MM.1S (cell line): ENCODE measurements at regions not wholly inside any gene's neighbourhood (a gene's known extent, or its start where the extent isn't known, plus 50 kb on each side); places are given as distances from the start of the nearest gene placed in this dataset.

ENCODE experiments used
- DNase-seq: peaks from one replicate; pipeline ENCODE4 v3.0.0-alpha.2; 2015
- H2AFZ ChIP-seq: fragments of 300-600 bp; sonication (generic); 2 replicates; pipeline ENCODE4 v1.6.0; 2016; ENCODE audit warnings: antibody characterized with exemption, low read length
- H3F3A ChIP-seq: fragments of 300-600 bp; sonication (generic); 2 replicates; pipeline ENCODE4 v1.6.1; 2016; ENCODE audit warnings: mild to moderate bottlenecking, antibody characterized with exemption, low read length, moderate library complexity, mixed read lengths; ENCODE audit not compliant: insufficient read depth
- H3K27ac ChIP-seq: fragments of 300-600 bp; sonication (generic); 2 replicates; pipeline ENCODE4 v1.5.1; 2016; ENCODE audit warnings: mild to moderate bottlenecking, low read length
- H3K27me3 ChIP-seq: fragments of 300-600 bp; sonication (generic); replicated peaks from 2 replicates; pipeline ENCODE4 v1.6.0; 2016; ENCODE audit warnings: low read length; ENCODE audit not compliant: insufficient read depth
- H3K36me3 ChIP-seq: fragments of 300-600 bp; sonication (generic); replicated peaks from 2 replicates; pipeline ENCODE4 v1.6.1; 2016; ENCODE audit warnings: mild to moderate bottlenecking, low read length, mixed read lengths; ENCODE audit not compliant: insufficient read depth
- H3K4me1 ChIP-seq: fragments of 300-600 bp; sonication (generic); 2 replicates; pipeline ENCODE4 v1.6.1; 2016; ENCODE audit warnings: low read length, mixed read lengths
- H3K4me2 ChIP-seq: fragments of 300-600 bp; sonication (generic); 2 replicates; pipeline ENCODE4 v1.6.0; 2016; ENCODE audit warnings: low read depth, low read length
- H3K4me3 ChIP-seq: fragments of 300-600 bp; sonication (generic); 2 replicates; pipeline ENCODE4 v1.5.1; 2016; ENCODE audit warnings: low read length, mixed read lengths
- H3K79me2 ChIP-seq: fragments of 300-600 bp; sonication (generic); 2 replicates; pipeline ENCODE4 v1.6.1; 2016; ENCODE audit warnings: mixed run types, low read length, mixed read lengths
- H3K9ac ChIP-seq: fragments of 300-600 bp; sonication (generic); 2 replicates; pipeline ENCODE4 v1.6.1; 2016; ENCODE audit warnings: low read length, mixed read lengths
- H3K9me2 ChIP-seq: fragments of 300-600 bp; sonication (generic); replicated peaks from 2 replicates; pipeline ENCODE4 v1.6.1; 2016; ENCODE audit warnings: mild to moderate bottlenecking, low read length, mixed read lengths; ENCODE audit not compliant: insufficient read depth
- H3K9me3 ChIP-seq: fragments of 300-600 bp; sonication (generic); replicated peaks from 2 replicates; pipeline ENCODE4 v1.6.1; 2016; ENCODE audit warnings: mild to moderate bottlenecking, low read length, mixed read lengths; ENCODE audit not compliant: insufficient read depth
- H4K20me1 ChIP-seq: fragments of 300-600 bp; sonication (generic); 2 replicates; pipeline ENCODE4 v1.6.1; 2016; ENCODE audit warnings: mild to moderate bottlenecking, low read length, moderate library complexity, mixed read lengths; ENCODE audit not compliant: insufficient read depth
- EZH2 ChIP-seq: fragments of 300-600 bp; sonication (generic); optimal IDR thresholded peaks from 2 replicates; pipeline ENCODE3; 2017; ENCODE audit warnings: low read depth, mild to moderate bottlenecking, antibody characterized with exemption, low read length, mixed read lengths
- EZH2phosphoT487 ChIP-seq: fragments of 300-600 bp; sonication (generic); IDR thresholded peaks from 2 replicates; pipeline ENCODE4 v1.6.1; 2018; ENCODE audit warnings: antibody characterized with exemption, low read length
- TF ChIP-seq, protein P1 (sequence below): fragments of 300-600 bp; sonication (generic); IDR thresholded peaks from 2 replicates; pipeline ENCODE4 v1.5.1; 2016; ENCODE audit warnings: antibody characterized with exemption, low read length, mixed read lengths

DNA sequence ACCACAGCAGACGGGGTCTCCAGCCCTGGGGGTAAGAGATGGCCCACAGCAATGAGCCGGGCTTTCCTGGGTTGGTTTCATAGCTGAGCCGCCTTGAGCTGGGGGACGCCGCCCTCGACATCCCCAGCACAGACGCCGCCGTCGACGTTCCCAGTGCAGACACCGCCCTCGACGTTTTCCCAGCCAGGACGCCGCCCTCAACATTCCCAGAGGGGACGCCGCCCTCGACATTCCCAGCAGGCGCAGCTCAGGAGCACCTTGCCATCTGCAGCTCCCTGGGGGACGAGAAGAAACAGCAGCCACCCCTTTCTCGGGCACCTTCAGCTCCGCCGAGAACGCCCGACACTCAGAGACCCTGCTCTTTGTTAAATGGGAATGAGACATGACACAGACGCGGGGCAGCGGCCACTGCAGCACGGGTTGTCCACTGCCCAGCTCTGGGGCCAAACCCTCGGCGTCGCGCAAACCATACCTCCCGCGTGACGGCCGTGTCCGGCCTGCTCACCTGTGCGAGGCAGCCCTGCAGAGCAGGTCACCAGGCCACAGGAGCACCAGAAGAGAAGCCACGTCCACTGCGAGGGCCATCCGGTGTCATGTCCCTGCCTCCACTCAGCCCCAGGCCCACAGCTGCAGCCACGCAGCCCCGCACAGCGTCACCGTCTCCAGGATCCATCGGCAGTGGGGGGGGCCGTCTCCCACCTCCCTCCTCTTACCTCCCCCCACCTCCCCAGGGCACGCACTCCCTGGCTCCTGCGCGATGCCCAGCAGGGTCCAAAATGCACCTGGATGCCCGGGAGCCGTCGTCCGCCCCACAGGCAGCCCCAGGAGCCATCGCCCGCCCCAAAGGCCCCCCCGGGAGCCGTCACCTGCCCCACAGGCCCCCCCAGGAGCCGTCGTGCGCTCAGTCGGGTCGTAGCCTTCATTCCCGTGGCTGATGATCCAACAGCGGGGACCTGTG, 77.4 kb upstream of the GALNT9 start:
- H3K4me1 ChIP-seq, result no peaks in the 10 kb centered on the region
- H3K27me3 ChIP-seq, result 0 out of 2 replicates have a peak, but pooled peaks cover 4% of the 10 kb centered on the region
- H3K27ac ChIP-seq, result no peak overlapping the region
- no peak overlapping the region for H3K4me3 ChIP-seq
- H3K36me3 ChIP-seq, result no peaks in the 10 kb centered on the region
- H2AFZ ChIP-seq, result no peak overlapping the region
- no peak for TF ChIP-seq EZH2phosphoT487
- TF ChIP-seq, protein P1, sequence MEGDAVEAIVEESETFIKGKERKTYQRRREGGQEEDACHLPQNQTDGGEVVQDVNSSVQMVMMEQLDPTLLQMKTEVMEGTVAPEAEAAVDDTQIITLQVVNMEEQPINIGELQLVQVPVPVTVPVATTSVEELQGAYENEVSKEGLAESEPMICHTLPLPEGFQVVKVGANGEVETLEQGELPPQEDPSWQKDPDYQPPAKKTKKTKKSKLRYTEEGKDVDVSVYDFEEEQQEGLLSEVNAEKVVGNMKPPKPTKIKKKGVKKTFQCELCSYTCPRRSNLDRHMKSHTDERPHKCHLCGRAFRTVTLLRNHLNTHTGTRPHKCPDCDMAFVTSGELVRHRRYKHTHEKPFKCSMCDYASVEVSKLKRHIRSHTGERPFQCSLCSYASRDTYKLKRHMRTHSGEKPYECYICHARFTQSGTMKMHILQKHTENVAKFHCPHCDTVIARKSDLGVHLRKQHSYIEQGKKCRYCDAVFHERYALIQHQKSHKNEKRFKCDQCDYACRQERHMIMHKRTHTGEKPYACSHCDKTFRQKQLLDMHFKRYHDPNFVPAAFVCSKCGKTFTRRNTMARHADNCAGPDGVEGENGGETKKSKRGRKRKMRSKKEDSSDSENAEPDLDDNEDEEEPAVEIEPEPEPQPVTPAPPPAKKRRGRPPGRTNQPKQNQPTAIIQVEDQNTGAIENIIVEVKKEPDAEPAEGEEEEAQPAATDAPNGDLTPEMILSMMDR, result no peak
- DNase-seq, result no peak
- no peaks in the 10 kb centered on the region for H3K79me2 ChIP-seq
- no peaks in the 10 kb centered on the region for H3K9me2 ChIP-seq
- no peaks in the 10 kb centered on the region for H4K20me1 ChIP-seq
- H3K9me3 ChIP-seq, result no peaks in the 10 kb centered on the region
- no peaks in the 10 kb centered on the region for H3F3A ChIP-seq
- H3K9ac ChIP-seq, result no peak overlapping the region
- H3K4me2 ChIP-seq, result no peak overlapping the region

DNA sequence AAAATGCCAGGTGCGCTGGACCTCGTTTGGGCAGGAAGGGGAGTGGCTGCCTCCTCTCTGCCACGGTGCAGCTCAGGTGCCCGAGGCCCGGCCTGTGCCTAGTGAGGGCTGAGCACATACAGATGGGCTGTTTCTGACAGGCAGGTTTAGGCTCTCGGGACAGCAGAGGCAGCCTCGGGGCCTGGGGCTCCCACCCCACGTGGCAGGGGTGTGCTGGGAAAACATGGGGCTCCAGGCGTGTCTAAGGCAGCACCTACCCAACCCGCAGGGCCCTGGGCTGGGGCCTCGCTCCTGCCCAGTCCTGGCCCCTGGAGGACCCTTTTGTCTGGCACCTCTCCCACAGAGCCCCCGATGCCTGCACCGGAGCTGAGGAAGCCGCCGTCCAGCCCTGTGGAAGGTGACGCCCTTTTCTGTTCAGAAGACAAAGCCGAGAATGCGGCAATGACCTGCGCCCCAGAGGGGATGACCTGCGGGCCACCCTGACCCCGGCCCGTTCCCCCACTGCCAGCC, 76.4 kb upstream of the GALNT9 start:
- Histone ChIP-seq H3K36me3 (no peaks in the 10 kb centered on the region), H3F3A (no peaks in the 10 kb centered on the region), H3K4me3 (no peak overlapping the region), H2AFZ (no peak overlapping the region), H3K27me3 (0 out of 2 replicates have a peak, but pooled peaks cover 4% of the 10 kb centered on the region), H3K79me2 (no peaks in the 10 kb centered on the region), H3K4me2 (no peak overlapping the region), H4K20me1 (no peaks in the 10 kb centered on the region), H3K9me3 (no peaks in the 10 kb centered on the region), H3K4me1 (no peaks in the 10 kb centered on the region), H3K27ac (no peak overlapping the region), H3K9me2 (no peaks in the 10 kb centered on the region), H3K9ac (no peak overlapping the region)
- no peak for TF ChIP-seq EZH2
- no peak for DNase-seq

DNA sequence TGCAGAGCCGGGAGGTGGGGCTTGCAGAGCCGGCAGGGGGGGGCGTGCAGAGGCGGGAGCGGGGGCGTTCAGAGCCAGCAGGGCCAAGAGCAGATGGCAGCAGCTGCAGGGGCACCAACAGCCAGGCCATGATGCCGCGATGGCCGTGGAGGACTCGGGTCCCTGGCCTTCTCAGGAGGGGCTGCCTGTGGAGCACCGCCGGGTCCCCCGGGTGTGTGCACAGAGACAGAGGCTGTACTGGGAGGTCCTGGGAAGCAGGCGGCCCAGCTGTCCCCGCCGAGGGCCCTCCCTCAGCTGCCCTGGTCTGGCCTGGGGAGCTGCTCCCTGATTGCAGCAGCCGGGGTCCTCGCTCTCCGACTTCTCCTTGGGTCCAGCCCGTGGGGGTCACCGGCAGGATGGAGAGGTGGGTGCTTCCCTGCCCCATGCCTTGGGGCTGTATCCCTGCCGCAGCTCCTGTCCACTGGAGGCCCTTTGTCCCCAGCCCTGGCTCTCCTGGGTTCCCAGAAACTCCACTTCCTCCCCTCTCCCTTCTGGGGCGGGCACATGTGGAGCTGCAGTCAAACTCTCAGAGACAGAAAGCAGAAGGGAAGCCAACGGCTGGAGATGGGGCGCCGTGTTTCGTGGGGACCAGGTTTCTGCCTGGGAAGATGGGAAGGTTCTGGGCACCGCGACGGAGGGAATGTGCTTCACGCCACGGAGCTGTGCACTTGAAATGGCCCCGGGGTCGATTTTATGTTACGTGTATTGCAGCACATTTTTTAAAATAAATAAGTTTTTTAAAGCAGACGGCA, 75.8 kb upstream of the GALNT9 start:
- Histone ChIP-seq H3K9ac (no peak overlapping the region), H3K36me3 (no peaks in the 10 kb centered on the region), H3K27ac (no peak overlapping the region), H3K4me1 (no peaks in the 10 kb centered on the region), H3K79me2 (no peaks in the 10 kb centered on the region), H3K4me3 (no peak overlapping the region), H3K27me3 (0 out of 2 replicates have a peak, but pooled peaks cover 6% of the 10 kb centered on the region), H3F3A (no peaks in the 10 kb centered on the region), H4K20me1 (no peaks in the 10 kb centered on the region), H3K4me2 (no peak overlapping the region), H3K9me3 (no peaks in the 10 kb centered on the region), H3K9me2 (no peaks in the 10 kb centered on the region), H2AFZ (no peak overlapping the region)
- TF ChIP-seq EZH2phosphoT487, result no peak
- TF ChIP-seq EZH2, result no peak
- TF ChIP-seq, protein P1, result no peak
- DNase-seq, result no peak
